ENCODE measurements at regions not wholly inside any gene's neighbourhood (a gene's known extent, or its start where the extent isn't known, plus 50 kb on each side); places are given as distances from the start of the nearest gene placed in this dataset.
"Not testable (repeated sequence)": the region's sequence is repeated elsewhere in the genome, so short reads cannot be mapped to it uniquely, and the experiment has no call there.

DNA sequence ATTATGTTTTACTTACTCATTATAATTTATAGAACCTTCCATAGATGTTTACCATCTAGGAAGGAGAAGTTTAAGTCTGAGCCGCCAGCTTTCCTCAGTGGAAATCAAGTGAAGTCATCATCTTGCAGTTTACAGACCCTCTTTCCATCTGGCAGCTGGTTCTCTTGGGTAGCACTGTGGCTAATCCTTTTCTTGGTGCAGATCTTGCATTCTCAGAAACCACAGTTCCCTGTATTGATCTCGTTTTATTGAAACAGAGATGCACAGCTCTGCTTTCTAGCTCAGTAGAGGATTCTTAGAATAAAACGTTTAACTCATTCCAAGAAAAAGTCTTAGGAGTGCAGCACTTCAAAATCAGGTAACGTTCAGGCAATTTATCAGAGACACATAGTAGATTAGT is 1154.7 kb downstream of the FOXD4L5 start:
- not testable (repeated sequence) for DNase-seq (ENCODE audit: low spot score)

DNA sequence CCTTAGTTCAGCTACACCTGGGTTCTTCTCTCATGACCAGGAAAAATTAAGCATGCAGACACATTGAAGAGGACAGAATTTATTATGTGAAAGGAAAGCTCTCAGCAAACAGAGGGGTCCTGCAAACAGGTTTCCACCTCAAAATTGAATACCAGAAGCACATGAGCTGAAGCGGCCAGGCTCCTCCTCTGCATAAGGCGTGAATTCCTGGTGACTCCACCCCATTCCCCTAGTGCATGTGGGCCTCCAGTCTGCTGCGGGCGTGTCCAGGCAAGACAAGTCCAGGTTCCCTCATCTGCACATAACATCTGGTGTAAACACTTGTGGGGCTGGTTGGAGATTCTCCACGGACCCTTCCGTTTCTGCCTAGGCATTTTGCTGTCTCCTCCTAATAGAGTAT is 1156.4 kb downstream of the FOXD4L5 start:
- DNase-seq (ENCODE audit: low spot score) = no peak

DNA sequence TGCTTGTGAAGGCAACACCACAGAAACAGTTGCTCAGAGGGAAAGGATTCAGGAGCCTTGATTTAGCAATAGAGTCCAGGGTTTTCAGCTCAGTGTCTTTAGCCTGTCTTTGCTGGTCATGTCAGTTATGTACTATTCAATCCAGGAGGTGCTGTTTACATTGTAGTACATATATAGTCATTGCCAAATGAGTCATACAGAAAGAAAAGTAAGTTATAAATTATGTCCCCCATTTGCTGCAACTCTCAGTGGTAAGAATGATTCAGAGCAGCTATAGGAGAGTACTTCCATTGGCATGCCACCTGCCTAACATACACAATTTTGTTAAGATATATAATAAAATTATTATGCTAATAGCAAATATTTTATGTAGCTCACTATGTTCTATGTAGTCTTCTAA is 1163.4 kb downstream of the FOXD4L5 start:
- not testable (repeated sequence) for DNase-seq (ENCODE audit: low spot score)

DNA sequence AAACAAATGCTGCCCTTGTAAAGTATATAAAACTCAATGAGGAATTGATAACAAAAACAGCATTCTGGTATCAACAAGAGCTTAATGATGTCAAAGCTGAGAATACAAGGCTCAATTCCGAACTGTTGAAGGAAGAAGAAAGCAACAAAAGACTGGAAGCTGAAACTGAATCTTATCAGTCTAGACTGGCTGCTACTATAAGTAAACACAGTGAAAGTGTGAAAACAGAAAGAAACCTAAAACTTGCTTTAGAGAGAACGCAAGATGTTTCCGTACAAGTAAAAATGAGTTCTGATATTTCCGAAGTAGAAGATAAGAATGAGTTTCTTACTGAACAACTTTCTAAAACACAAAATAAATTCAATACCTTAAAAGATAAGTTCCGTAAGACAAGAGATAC is 1167.7 kb downstream of the FOXD4L5 start:
- not testable (repeated sequence) for DNase-seq (ENCODE audit: low spot score)

DNA sequence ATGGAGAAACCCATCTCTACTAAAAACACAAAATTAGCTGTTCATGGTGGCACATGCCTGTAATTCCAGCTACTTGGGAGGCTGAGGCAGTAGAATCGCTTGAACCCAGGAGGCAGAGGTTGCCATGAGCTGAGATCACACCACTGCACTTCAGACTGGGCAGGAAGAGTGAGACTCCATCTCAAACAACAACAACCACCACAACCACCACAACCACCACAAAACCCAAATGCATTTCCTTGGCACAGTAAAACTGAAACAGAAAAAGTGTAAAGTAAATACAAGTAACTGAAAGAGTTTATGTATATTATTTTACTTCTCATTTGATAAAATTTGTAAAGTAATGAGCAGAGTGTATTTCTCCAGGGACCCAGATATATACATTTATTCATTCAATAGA is 1177.1 kb downstream of the FOXD4L5 start:
- DNase-seq (ENCODE audit: low spot score) = not testable (repeated sequence)

DNA sequence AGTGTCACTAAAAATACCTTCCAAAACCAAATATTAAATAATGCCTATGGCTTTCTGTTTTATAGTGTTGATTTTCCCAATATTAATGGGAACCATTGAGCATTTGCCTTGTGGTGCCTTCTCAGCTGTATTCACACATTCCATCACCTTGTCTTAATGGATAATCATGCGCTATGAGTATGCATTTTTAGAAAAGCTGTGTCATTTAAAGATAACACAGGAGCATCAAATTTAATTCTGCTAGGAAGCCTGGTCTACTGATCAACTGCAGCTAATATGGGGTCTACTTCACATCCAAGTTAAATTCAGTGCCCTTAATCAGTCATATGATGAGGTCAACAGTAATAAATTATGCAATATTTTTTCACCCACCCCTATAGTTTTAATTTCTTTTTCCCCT is 1177.8 kb downstream of the FOXD4L5 start:
- not testable (repeated sequence) for DNase-seq (ENCODE audit: low spot score)

DNA sequence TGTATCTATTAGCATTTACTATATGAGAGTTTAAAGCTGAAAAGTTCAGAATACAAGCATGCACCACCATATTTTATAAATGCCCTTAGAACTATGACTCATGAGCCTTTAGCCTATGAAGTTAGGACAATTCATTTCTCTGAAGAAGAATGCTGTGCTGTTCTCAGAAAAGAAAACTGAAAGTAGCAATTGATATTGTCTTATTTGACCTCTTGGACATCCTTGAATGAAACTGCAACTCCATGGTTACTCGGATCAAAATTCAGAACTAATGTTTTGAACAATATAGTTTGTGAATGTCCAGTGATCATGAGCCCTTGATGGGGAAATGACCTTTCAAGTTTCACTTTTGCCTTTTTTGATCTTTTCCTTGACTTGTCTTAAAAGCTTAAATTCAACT is 1179.8 kb downstream of the FOXD4L5 start:
- DNase-seq (ENCODE audit: low spot score) = not testable (repeated sequence)

DNA sequence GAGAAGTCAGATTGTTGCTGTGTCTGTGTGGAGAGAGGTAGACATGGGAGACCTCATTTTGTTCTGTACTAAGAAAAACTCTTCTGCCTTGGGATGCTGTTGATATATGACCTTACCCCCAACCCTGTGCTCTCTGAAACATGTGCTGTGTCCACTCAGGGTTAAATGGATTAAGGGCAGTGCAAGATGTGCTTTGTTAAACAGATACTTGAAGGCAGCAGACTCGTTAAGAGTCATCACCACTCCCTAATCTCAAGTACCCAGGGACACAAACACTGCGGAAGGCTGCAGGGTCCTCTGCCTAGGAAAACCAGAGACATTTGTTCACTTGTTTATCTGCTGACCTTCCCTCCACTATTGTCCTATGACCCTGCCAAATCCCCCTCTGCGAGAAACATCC is 1183.5 kb downstream of the FOXD4L5 start:
- DNase-seq (ENCODE audit: low spot score) = not testable (repeated sequence)

DNA sequence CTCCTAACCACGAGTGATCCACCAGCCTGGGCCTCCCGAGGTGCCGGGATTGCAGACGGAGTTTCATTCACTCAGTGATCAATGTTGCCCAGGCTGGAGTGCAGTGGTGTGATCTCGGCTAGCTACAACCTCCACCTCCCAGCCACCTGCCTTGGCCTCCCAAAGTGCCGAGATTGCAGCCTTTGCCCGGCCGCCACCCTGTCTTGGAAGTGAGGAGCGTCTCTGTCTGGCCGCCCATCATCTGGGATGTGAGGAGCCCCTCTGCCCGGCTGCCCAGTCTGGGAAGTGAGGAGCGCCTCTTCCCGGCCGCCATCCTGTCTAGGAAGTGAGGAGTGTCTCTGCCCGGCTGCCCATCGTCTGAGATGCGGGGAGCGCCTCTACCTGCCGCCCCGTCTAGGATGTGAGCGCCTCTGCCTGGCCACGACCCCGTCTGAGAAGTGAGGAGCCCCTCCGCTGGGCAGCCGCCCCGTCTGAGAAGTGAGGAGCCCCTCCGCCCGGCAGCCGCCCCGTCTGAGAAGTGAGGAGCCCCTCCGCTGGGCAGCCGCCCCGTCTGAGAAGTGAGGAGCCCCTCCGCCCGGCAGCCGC is 1184.3 kb downstream of the FOXD4L5 start:
- DNase-seq (ENCODE audit: low spot score) = not testable (repeated sequence)

DNA sequence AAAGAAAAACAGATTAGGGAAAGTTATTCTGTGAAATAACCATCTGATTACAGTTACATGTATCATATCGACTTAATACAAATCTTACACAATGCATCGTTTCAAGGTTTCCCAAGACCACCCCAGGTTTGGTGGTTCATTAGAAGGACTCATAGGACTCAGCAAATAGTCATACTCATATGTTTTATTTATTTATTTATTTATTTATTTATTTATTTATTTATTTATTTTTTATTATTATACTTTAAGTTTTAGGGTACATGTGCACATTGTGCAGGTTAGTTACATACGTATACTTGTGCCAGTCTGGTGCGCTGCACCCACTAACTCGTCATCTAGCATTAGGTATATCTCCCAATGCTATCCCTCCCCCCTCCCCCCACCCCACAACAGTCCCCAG is 1199.0 kb downstream of the FOXD4L5 start:
- DNase-seq (ENCODE audit: low spot score) = not testable (repeated sequence)

DNA sequence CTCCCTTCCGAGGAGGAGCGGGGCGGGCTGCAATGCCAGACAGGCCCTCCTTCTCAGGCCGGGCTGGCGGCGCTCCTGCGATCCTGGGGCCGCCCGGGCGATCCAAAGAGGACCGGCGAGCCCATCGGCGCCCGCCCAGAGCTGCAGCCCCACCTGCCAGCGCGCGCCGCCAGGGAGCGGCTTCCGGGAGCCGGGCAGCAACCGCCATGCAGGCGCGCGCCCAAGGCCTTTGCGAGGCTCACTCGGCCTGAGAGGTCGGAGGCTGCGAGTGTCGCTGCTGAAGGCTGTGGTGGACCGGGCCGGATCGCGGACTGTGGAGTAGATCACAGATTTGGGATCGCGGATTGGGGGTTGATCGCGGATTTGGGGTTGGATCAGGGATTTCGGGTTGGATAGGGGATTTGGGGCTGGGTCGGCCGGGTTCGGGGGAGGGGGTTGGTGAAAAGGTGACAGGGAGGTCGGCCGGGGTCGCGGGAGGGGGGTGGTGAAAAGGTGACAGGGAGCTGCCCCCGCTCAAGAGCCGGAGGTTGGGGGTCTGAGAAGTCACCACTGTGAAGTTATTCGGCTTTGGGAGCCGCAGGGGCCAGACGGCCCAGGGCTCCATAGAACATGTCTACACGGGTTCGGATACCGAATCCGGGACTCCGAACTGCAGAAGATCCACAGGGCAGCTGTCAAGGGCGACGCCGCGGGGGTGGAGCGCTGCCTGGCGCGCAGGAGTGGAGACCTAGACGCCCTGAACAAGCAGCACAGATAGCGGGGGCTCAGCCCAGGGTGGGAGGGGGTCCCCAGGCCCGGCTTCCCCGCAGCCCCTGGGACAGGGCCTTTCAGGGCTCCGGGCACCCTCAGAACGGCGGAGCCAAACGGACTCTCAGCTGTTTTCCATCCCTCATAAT is 1213.4 kb downstream of the FOXD4L5 start:
- not testable (repeated sequence) for DNase-seq (ENCODE audit: low spot score)

DNA sequence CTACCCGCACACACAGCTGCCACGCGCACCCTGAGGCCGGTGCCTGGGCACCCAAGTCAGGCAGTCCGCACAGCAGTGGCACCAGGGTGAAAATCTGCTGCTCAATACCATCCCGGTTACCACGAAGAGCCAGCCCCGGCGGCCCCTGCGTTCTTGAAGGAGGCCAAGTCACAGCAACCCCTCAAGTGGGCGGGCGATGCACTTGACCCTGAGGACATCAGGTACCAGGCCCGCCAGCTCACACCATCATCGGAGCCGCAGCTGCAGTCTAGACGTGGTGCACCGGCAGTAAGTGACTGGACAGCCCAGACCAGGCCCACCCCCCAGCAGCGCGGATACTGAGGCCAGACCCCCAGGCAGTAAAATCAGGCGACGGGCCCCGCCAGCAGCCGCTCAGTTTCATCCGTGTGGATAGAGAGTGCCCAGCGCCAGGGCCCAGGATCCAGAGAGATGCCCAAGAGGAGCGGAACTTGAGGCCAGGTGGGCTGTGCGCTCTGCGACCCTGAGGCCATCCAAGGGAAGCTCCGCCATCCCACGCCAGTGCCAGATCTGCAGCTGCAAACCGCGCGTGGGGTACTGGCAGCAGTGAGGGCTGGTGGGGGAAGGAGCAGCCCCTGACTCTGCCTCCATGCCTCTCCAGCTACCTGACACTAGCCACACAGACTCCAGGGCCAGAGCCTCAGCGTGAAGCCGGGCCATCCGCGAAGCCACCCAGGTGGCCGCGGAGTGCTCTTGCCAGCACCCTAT is 1214.2 kb downstream of the FOXD4L5 start:
- DNase-seq (ENCODE audit: low spot score) = not testable (repeated sequence)

DNA sequence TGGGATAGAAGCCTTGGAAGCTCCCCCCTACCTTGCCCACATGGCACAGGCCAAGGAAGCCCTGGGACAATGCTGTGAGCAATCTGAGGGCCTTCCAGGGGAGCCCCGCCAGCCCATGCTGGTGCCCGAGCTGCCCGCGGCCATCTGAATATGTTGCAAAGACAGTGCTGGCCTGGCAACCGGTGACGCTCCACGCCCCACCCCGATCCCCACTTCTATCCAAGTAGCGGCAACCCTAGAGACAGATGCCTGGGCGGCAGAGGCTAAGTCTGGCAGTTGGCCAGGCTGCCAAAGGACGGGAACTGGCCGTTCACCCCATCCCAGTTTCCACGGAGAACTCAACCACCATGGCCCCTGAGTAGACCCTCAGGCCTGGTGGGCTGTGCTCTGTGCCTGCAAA is 1214.9 kb downstream of the FOXD4L5 start:
- DNase-seq (ENCODE audit: low spot score) = not testable (repeated sequence)

DNA sequence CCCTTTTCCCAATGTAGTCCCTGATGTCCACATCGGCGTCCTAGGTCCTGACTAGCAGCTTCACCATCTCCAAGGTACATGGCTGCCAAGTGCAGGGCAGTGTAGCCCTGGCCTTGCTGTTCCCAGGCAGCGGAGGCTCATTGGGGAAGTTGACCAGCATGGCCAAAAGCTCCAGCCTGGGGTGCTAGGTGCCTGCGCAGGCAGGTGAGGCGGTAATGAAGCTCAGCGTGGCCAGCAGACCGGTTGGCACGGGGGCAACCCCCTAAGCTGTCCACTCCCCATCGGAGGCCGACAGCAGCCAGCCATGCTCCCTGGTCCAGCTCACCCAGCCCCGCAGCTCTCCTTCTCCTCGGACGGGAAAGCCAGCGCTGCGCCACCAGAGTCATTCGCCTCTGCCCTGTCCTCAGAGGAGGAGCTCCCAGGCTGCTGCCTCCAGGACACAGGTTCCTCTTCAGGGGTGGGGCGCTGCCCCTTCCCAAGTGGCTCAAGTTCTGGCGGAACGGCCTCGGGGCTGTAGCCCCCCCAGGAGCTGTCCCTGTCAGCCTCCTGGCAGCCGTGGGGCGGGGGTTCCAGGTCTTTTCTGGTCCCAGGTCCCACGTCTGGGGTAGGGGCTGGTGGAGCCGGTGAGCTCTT is 1218.2 kb downstream of the FOXD4L5 start:
- no peak for DNase-seq (ENCODE audit: low spot score)

DNA sequence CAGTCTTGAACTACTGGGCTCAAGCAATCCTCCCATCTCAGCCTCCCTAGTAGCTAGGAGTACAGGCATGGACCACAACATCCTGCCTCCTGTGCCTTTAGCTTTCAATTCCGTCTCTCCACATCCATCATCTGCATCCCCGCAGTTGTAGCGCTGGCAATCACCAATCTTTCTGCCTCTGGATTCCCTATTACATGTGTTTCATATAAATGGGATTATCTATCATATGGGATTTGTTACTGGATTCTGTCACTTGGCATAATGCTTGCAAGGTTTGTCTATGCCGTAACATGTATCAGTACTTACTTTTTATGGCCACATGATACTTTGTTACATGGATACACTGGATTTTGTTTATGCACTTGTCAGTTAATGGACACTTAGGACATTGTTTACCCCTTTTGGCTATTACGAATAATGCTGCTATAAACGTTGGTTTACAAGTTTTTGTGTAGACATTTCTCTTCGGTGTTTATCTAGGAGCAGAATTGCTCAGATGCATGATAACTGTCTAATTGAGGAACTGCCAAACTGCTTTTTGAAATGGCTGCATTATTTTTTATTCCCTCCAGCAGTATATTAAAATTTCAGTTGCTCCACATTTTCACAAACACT is 1223.9 kb downstream of the FOXD4L5 start:
- no peak for DNase-seq (ENCODE audit: low spot score)

DNA sequence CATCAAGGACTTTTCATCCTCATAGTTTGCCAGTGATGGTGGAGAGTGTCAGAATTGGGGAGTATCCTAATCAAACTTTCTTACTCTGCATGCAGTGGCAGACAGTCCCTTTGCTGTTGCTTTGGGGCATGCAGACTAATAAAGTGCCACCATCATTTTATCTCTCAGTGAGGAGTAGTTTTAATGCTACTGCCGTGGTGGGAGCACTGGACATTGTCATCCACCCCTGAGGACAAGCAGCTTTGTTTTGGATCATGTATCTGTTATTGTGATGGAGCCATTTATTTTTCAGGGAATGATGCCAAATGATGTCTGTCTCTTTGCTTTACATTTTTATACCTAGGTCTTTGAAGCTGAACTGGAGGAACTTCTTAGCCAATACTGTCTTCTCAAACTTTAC is 1226.9 kb downstream of the FOXD4L5 start:
- not testable (repeated sequence) for DNase-seq (ENCODE audit: low spot score)

DNA sequence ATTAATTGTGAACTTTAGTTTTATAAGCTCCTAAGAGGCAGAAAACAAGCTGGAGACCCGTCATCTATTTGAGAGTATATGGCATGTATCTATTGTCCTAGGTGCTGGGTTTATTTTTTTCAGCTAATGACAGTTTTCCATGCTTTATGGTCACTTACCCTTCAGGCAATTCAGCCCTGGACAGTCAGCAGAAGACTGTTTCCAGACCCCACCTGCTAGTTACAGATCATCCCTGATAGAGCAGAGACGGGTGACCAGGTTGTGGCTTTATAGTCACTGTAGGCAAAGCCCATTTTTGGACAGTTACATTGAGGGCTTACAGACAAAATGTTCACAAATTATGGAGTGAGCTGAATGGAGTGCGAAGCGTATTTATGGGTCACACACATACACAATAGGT is 1227.5 kb downstream of the FOXD4L5 start:
- DNase-seq (ENCODE audit: low spot score) = no peak

DNA sequence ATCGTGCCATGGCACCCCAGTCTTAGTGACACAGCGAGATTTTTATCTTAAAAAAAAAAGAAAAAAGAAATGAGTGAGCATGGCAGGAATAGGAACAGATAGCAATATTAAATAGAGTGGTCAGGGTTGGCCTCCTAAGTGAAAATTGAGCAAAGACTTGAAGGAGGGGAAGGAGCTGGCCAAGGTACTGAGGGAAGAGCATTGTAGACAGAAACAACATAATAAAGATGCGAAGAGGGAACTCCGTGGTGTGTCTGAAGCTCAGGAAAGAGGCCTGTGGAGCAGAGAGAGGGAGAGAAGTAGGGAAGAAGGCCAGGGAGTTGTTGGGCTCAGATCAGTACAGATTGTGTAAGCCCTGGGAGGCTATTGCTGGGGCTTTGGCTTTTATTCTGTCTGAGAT is 1256.1 kb downstream of the FOXD4L5 start:
- not testable (repeated sequence) for DNase-seq (ENCODE audit: low spot score)

DNA sequence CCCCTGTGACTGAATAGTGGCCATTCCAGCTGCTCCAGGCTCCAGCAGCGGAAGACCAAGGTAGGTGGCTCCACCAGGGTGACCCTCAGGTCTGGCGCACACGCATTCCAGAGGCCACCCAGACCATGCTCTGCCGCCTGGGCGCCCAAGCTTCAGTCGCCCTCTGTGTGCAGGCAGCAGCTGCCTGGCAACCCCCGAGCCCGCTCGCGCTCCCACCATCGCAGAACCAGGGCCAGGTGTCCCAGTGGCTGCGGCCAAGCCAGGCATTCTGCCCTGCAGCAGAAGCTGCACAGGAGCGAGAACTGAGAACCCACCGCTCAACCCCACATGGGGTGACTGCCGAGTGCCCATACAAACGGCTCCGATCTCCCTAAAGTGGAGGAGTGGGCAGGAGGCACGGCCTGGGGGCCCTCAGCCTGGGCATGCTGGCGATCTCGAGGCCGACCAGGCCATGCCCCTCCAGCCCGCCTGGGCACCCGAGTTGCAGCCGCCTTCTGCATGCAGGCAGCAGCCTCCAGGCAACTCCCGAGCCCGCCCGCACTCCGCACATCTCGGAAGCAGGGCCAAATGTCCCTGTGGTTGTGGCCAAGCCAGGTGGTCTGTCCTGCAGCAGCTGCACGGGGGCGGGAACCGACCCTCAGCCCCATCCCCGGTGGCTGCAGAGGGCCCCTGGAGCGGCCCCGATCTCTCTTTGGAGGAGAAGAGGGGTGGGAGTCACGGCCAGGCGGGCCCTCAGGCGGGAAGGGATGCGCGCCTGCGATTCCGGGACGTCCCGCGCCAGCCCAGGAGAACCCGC is 1264.1 kb downstream of the FOXD4L5 start:
- not testable (repeated sequence) for DNase-seq (ENCODE audit: low spot score)

DNA sequence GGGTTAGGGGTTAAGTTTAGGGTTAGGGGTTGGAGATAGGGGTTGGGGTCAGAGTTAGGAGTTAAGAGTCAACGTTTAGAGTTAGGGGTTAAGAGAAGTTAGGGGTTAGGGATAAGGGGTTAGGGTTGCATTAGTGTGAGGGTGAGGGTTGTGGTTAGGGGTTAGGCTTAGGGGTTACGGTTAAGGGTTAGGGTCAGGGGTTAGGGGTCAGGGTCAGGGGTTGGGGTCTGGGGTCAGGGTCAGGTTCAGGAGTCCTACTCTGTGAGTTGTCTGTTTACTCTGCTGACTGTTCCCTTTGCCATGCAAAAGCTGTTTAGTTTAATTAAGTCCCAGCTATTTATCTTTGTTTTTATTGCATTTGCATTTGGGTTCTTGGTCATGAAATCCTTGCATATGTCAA is 1267.3 kb downstream of the FOXD4L5 start:
- DNase-seq (ENCODE audit: low spot score) = not testable (repeated sequence)

DNA sequence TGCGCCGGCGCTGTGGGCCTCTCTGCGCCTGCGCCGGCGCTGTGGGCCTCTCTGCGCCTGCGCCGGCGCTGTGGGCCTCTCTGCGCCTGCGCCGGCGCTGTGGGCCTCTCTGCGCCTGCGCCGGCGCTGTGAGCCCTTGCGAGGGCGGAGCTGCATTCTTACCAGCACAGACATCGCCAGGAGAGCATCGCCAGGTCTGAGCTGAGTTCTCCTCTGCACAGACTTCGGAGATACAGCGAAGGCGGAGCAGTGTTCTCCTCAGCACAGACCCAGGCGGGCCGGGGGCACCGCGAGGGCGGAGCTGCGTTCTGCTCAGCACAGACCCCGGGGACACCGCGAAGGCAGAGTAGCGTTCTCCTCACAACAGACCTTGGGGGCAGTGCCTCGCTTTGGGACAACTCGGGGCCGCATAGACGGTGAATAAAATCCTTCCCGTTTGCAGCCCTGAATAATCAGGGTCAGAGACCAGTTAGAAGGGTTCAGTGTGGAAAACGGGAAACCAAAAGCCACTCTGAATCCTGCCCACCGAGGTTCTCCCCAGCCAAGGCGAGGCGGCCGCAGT is 1268.1 kb downstream of the FOXD4L5 start:
- DNase-seq (ENCODE audit: low spot score) = peak; percentile 12

Measured in cerebellar cortex (tissue), 1 donor.